ENCODE measurements at regions not wholly inside any gene's neighbourhood (a gene's known extent, or its start where the extent isn't known, plus 50 kb on each side); places are given as distances from the start of the nearest gene placed in this dataset.
"Not testable (repeated sequence)": the region's sequence is repeated elsewhere in the genome, so short reads cannot be mapped to it uniquely, and the experiment has no call there.

GRCh38 chr6:139520321-139520768 is 145.9 kb upstream of the CITED2 start:
- no peak for DNase-seq

- DNase-seq, result no peak
These were observed 145.2 kb upstream of the CITED2 start for GRCh38 chr6:139519571-139520031.

GRCh38 chr6:139519097-139519496 is 144.6 kb upstream of the CITED2 start:
- no peak for DNase-seq

DNA sequence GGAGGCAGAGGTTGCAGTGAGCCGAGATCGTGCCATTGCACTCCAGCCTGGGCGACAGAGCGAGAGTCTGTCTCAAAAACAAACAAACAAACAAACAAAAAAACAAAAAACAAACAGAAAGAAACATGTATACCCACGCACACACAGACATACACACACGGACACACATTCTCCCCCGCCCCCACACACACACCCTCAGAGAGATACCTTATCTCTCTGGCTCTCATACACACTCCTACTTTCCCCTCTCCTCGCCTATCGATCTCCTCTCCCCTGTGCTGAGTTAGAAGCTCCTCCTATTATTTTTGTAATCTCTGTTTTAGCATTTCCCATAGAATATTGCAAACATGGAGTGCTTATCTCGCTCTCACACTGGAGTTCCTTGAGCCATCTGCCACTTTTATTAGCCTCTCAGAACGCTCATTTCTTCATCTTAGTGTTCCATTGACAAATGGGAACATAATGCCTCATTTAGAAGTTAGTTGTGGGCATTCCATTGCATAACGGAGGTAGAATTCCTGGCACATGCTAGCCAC is 144.2 kb upstream of the CITED2 start:
- no peak for DNase-seq

- not testable (repeated sequence) for DNase-seq
These were observed 143.6 kb upstream of the CITED2 start for GRCh38 chr6:139517998-139518555.

GRCh38 chr6:139515511-139515910 is 141.1 kb upstream of the CITED2 start:
- DNase-seq, result no peak

GRCh38 chr6:139514819-139515218 is 140.4 kb upstream of the CITED2 start:
- DNase-seq, result no peak

GRCh38 chr6:139510040-139510790 is 135.8 kb upstream of the CITED2 start:
- no peak for DNase-seq

DNA sequence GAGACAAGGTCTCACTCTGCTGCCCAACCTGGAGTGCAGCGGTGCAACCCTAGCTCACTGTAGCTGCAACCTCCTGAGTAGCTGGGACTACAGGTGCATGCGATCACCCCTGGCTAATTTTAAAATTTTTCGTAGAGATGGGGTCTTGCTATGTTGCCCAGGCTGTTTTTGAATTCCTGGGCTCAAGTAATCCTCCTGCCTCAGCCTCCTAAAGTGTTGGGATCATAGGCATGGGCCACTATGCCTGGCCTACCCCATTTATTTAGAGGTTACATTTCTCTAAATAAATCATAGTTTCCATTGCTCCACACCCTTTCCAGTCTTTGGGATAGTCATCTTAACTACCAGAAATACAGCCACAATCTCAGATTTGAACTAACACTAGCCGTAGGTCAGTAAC is 134.7 kb upstream of the CITED2 start:
- no peak for DNase-seq

- DNase-seq, result no peak
These were observed 134.1 kb upstream of the CITED2 start for GRCh38 chr6:139508576-139508975.

GRCh38 chr6:139508023-139508422 is 133.6 kb upstream of the CITED2 start:
- DNase-seq, result no peak

- no peak for DNase-seq
These were observed 126.5 kb upstream of the CITED2 start for GRCh38 chr6:139500977-139501376.

GRCh38 chr6:139498715-139499114 is 124.3 kb upstream of the CITED2 start:
- DNase-seq, result no peak

DNA sequence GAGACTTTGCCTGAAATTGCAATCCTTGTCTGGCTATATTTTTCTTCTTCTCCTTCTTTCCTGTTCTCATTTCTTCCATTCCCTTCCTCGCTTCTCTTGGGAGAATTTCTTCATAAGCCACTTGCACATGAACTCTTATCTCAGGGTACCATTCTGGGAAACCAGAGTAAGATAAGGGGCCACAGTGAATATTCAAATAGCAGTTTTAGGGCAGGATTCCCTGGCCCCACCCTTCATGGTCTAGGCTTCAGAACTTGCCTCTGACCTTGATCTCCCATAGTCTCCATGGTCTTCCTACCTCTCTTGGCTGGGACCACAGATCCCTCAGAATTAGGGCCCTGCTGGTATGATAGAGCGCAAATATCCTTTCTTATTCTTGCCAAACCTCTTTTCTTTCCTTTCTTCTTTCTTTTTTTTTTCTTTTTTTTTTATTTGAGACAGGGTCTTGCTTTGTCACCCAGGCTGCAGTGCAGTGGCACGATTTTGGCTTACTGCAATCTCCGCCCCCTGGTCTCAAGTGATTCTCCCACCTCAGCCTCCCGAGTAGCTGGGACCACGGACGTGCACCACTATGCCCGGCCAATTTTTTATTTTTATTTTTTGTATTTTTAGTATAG is 123.0 kb upstream of the CITED2 start:
- no peak for DNase-seq

DNA sequence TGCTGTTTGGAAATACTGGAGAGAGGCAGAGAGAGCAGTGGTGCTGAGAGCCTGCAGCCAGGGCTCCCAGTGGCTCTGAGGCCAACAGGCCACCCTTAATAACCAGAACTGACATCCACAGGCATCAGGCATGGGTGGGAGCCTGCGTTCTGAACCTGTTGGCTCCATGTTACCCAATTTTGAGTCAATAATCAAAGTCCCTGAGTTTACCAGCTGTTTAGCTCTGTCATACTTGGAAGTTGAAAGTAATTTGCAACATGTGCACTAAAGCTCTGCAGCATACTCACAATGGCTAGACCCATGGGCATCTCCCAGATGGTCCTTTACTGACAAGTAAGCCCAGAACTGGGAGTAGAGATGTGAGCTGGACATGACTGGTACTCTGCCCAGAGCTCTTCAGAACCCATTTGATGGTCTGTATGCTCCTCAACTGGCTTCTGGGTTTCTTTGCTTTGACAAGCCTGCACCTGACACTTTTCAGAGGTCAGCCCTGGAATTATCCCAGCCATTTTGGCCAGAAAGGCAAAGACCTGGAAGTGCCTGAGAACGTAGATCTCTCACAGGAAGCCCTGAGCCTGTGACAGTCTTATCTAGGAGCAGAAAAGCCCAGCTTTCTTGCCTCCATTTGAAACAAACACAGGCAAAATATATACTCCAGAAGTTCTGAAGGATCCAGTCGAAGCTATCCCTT is 122.4 kb upstream of the CITED2 start:
- no peak for DNase-seq

DNA sequence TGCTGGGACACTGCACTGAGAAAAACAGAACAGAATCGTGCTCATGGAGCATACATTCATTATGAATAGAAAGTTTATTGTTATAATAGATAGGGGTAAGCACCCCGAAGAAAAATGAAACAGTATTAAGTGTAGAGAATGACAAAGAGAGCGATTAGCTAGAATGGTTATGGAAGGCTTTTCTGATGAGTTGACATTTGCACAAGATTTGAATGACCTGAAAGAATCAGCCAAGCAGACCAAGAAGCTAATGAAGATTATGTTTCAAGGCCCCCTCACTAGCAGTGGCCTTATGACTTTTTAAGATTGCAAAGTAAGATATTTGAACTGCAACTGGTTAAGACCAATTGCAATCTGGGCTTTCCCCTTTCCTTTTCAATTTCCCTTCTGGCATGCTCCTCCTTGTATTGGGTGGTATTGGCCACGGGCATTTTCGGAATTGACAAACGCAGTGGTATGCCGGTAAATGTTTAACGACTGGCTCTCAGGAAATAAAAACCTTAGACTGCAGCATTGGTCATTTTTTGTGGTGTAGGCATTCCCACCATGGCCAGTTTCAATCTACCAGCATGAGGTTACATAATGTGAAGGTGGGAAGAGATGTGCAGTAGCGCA is 120.0 kb upstream of the CITED2 start:
- no peak for DNase-seq

- DNase-seq, result no peak
These were observed 116.0 kb upstream of the CITED2 start for GRCh38 chr6:139490482-139490881.

GRCh38 chr6:139486476-139486799 is 112.0 kb upstream of the CITED2 start:
- DNase-seq, result no peak

- DNase-seq, result no peak
These were observed 111.5 kb upstream of the CITED2 start for GRCh38 chr6:139485742-139486475.

- DNase-seq, result no peak
These were observed 110.7 kb upstream of the CITED2 start for GRCh38 chr6:139485185-139485584.

DNA sequence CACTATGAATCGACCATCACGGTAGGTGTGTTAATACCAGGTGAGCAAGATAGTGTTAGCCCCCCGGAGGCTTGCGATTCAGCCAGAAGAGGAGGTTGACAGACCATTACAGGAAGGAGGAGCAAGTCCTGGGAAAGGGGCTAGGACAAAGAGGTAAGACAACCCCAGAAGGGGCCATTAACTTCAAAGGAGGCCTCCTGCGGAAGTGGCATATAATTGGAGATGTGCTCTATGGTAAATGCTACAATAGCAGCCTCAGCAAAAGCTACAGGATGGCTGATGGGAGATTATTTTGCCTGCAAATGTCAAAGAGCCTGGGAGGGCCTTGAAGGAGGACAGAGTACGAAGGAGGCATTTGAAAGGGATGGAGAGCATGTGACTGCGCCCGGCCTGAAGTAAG is 108.6 kb upstream of the CITED2 start:
- DNase-seq, result no peak
